Neuronal stem cell (in vitro differentiated cells): ENCODE measurements at regions not wholly inside any gene's neighbourhood (a gene's known extent, or its start where the extent isn't known, plus 50 kb on each side); places are given as distances from the start of the nearest gene placed in this dataset.

Experiments
- DNase-seq: peaks from one replicate; pipeline ENCODE4 v3.0.0-alpha.2; 2013; ENCODE audit warnings: low spot score
- H2AFZ ChIP-seq: one replicate; pipeline ENCODE4 v1.6.1; 2013; ENCODE audit warnings: mild to moderate bottlenecking, low read length, inconsistent platforms
- H2AK5ac ChIP-seq: 2 replicates; pipeline ENCODE4 v1.6.1; 2013; ENCODE audit warnings: low read depth, mild to moderate bottlenecking, inconsistent platforms, low read length, moderate library complexity, mixed read lengths
- H2BK120ac ChIP-seq: 2 replicates; pipeline ENCODE4 v1.6.1; 2013; ENCODE audit warnings: low read depth, mild to moderate bottlenecking, inconsistent platforms, low read length, moderate library complexity, mixed read lengths
- H2BK12ac ChIP-seq: one replicate; pipeline ENCODE4 v1.6.1; 2013; ENCODE audit warnings: low read length, inconsistent platforms
- H2BK15ac ChIP-seq: 2 replicates; pipeline ENCODE4 v1.6.1; 2013; ENCODE audit warnings: mild to moderate bottlenecking, low read length, inconsistent platforms, mixed read lengths
- H2BK5ac ChIP-seq: one replicate; pipeline ENCODE4 v1.6.1; 2013; ENCODE audit warnings: inconsistent platforms, mild to moderate bottlenecking, low read length, moderate library complexity
- H3K14ac ChIP-seq: one replicate; pipeline ENCODE4 v1.6.1; 2013; ENCODE audit warnings: low read length, inconsistent platforms
- H3K18ac ChIP-seq: 2 replicates; pipeline ENCODE4 v1.6.1; 2013; ENCODE audit warnings: low read length, inconsistent platforms
- H3K23ac ChIP-seq: 2 replicates; pipeline ENCODE4 v1.6.1; 2013; ENCODE audit warnings: low read depth, mild to moderate bottlenecking, mixed read lengths, low read length, inconsistent platforms; ENCODE audit not compliant: poor library complexity
- H3K27ac ChIP-seq: replicated peaks from 3 replicates; pipeline ENCODE4 v1.5.1; 2013; ENCODE audit warnings: low read length, inconsistent platforms
- H3K27me3 ChIP-seq, 3 experiments: 2 replicates each; pipeline ENCODE4 v1.6.1; 2013; ENCODE audit warnings: low read length in 3 of 3, mild to moderate bottlenecking in 2 of 3, inconsistent platforms in 1 of 3, low read depth in 1 of 3, mixed read lengths in 1 of 3, moderate library complexity in 1 of 3; ENCODE audit not compliant: control insufficient read depth in 3 of 3, insufficient read depth in 3 of 3
- H3K36me3 ChIP-seq, 2 donors: replicated peaks in 1 of 2; 2 replicates each; pipeline ENCODE4 v1.6.1; 2013; ENCODE audit warnings: low read length in 2 of 2; ENCODE audit not compliant: control insufficient read depth in 2 of 2, insufficient read depth in 2 of 2
- H3K4ac ChIP-seq: 2 replicates; pipeline ENCODE4 v1.6.1; 2013; ENCODE audit warnings: inconsistent platforms, mild to moderate bottlenecking, low read length, moderate library complexity
- H3K4me1 ChIP-seq, 2 donors: 1 replicate in 1 of 2; 2 replicates in 1 of 2; pipeline ENCODE4 v1.6.1; 2013; ENCODE audit warnings: low read length in 2 of 2, low read depth in 1 of 2; ENCODE audit not compliant: control insufficient read depth in 2 of 2, insufficient read depth in 1 of 2
- H3K4me2 ChIP-seq: one replicate; pipeline ENCODE4 v1.6.1; 2013; ENCODE audit warnings: mild to moderate bottlenecking, low read length, inconsistent platforms; ENCODE audit not compliant: insufficient read depth, poor library complexity, severe bottlenecking
- H3K4me3 ChIP-seq, 2 donors: 2 replicates each; pipeline ENCODE4 v1.5.1; 2013; ENCODE audit warnings: low read length in 2 of 2, mild to moderate bottlenecking in 2 of 2, inconsistent platforms in 1 of 2, moderate library complexity in 1 of 2
- H3K79me1 ChIP-seq: one replicate; pipeline ENCODE4 v1.6.1; 2013; ENCODE audit warnings: low read depth, mild to moderate bottlenecking, inconsistent platforms, low read length, moderate library complexity
- H3K9ac ChIP-seq: one replicate; pipeline ENCODE4 v1.6.1; 2013; ENCODE audit warnings: mild to moderate bottlenecking, low read depth, low read length, inconsistent platforms; ENCODE audit not compliant: poor library complexity
- H3K9me3 ChIP-seq, 2 donors: replicated peaks in 1 of 2; 2 replicates each; pipeline versions ENCODE3 to v1.6.1; 2013; ENCODE audit warnings: low read length in 2 of 2, mild to moderate bottlenecking in 2 of 2, inconsistent platforms in 1 of 2, low read depth in 1 of 2, mixed read lengths in 1 of 2, moderate library complexity in 1 of 2; ENCODE audit not compliant: control insufficient read depth in 2 of 2, insufficient read depth in 1 of 2
- H4K8ac ChIP-seq: one replicate; pipeline ENCODE4 v1.6.1; 2013; ENCODE audit warnings: low read depth, mild to moderate bottlenecking, inconsistent platforms, low read length, moderate library complexity
- H4K91ac ChIP-seq: one replicate; pipeline ENCODE4 v1.6.1; 2013; ENCODE audit warnings: low read length, low read depth, mild to moderate bottlenecking, inconsistent platforms; ENCODE audit not compliant: poor library complexity
- WGBS, 2 donors: extraction: QIAGEN DNeasy Blood & Tissue Kit; methylation state at CpG; one replicate each; pipeline ENCODE4 v1.1.7; 2013; ENCODE audit warnings: missing lambda C conversion rate in 2 of 2, mixed read lengths in 1 of 2; ENCODE audit not compliant: insufficient read length in 2 of 2, insufficient replicate concordance in 1 of 2; ENCODE audit errors: extremely low coverage in 2 of 2; 5-methylcytosine and 5-hydroxymethylcytosine counted together

DNA sequence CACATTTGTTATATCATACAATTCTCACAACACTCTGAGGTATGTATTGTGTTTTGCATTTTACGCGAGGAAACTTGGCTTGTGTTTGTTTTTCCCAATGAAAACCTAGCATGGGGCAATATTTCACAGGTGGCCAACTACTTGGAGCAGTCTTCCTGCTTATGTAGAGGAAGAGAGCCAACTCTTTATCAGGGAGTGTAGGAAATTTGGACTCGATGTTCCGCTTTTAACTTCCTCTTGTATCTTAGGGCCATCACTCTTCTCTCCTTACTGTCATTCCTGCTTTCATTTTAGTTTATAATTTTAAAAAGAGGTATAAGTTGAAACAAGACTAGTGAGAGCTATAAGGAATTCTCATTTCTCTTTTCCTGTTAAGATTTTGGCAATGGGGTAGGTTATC lies 107.7 kb upstream of the RPS6KA3 start:
- no peak overlapping the region for H3K4ac ChIP-seq
- no peak overlapping the region for H4K91ac ChIP-seq
- no peak overlapping the region for H3K18ac ChIP-seq
- H3K79me1 ChIP-seq = no peaks in the 10 kb centered on the region
- no CpG with 5 or more reads among the region's 4 CpGs for WGBS, 2 donors
- no peaks in the 10 kb centered on the region for H3K36me3 ChIP-seq
- no peak overlapping the region for H3K14ac ChIP-seq
- H2AK5ac ChIP-seq = no peak overlapping the region
- no peak overlapping the region for H3K4me3 ChIP-seq
- DNase-seq = no peak
- H3K4me2 ChIP-seq = no peak overlapping the region
- H3K27me3 ChIP-seq = peaks cover 0 to 12% (median 0%) of the 10 kb centered on the region in 3 experiments
- H2AFZ ChIP-seq = no peak overlapping the region
- no peak overlapping the region for H3K9ac ChIP-seq
- H2BK15ac ChIP-seq = no peak overlapping the region
- no peak overlapping the region for H2BK12ac ChIP-seq
- no peak overlapping the region for H4K8ac ChIP-seq
- no peaks in the 10 kb centered on the region for H3K4me1 ChIP-seq
- H2BK120ac ChIP-seq = no peak overlapping the region
- H3K27ac ChIP-seq = no peak overlapping the region
- H3K9me3 ChIP-seq = no peaks in the 10 kb centered on the region
- no peak overlapping the region for H3K23ac ChIP-seq
- H2BK5ac ChIP-seq = no peak overlapping the region

DNA sequence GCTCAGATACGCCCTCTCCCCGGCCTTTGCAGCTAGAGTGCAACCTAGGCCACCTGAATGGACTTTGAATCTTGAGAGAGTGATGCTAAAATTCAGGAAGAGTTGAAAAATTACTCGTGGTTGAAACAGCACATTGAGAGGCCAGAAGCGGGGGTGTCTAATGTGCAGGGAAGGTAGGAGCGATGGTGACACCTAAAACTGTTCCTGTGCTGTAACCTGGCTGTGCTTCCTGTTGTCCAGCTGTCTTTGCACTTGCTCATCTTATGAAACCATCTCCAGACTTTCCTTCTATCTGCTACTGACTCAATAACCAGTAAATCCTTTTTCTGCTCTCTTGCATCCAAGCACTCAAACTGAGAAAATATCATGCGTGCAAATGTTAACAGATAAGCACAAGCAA lies 106.4 kb upstream of the RPS6KA3 start:
- Histone ChIP-seq H3K27ac (no peak overlapping the region), H3K4me1 (no peaks in the 10 kb centered on the region), H3K4ac (no peak overlapping the region), H3K27me3 (peaks cover 0 to 12% (median 0%) of the 10 kb centered on the region in 3 experiments), H4K8ac (no peak overlapping the region), H2AK5ac (no peak overlapping the region), H3K4me3 (no peak overlapping the region), H3K9ac (no peak overlapping the region), H4K91ac (no peak overlapping the region), H2BK120ac (no peak overlapping the region), H3K79me1 (no peaks in the 10 kb centered on the region), H3K23ac (no peak overlapping the region), H2BK15ac (no peak overlapping the region), H2AFZ (no peak overlapping the region), H2BK12ac (no peak overlapping the region), H3K4me2 (no peak overlapping the region), H2BK5ac (no peak overlapping the region), H3K9me3 (no peaks in the 10 kb centered on the region), H3K36me3 (no peaks in the 10 kb centered on the region), H3K18ac (no peak overlapping the region), H3K14ac (no peak overlapping the region)
- WGBS, 2 donors = no CpG with 5 or more reads among the region's 6 CpGs
- DNase-seq = no peak

DNA sequence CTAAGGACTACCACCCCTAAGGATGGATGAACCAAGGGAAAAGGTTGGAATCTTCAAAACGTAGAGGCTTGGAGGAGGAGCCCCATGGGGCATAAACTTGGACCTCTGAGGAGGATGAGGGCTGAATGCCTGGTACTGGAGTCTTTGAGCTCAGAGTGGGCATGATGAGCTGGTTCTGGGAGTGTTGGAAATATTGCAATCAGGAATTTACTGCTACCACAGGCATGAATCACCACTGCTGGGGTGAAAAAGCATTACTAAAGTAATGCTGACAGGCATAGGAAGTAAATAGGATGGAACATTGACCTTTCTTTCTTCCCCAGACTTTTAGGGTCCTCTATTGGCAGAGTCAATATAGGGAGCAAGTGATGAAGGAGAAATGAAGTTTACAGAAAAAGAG lies 105.8 kb upstream of the RPS6KA3 start:
- Histone ChIP-seq H4K91ac (no peak overlapping the region), H2BK15ac (no peak overlapping the region), H2BK120ac (no peak overlapping the region), H3K36me3 (no peaks in the 10 kb centered on the region), H3K27me3 (peaks cover 0 to 12% (median 0%) of the 10 kb centered on the region in 3 experiments), H3K18ac (no peak overlapping the region), H2BK12ac (no peak overlapping the region), H3K27ac (no peak overlapping the region), H2AFZ (no peak overlapping the region), H2BK5ac (no peak overlapping the region), H3K4ac (no peak overlapping the region), H2AK5ac (no peak overlapping the region), H4K8ac (no peak overlapping the region), H3K9ac (no peak overlapping the region), H3K14ac (no peak overlapping the region), H3K4me3 (no peak overlapping the region), H3K4me2 (no peak overlapping the region), H3K9me3 (no peaks in the 10 kb centered on the region), H3K23ac (no peak overlapping the region), H3K4me1 (no peaks in the 10 kb centered on the region), H3K79me1 (no peaks in the 10 kb centered on the region)
- no CpG with 5 or more reads among the region's 1 CpG for WGBS, 2 donors
- no peak for DNase-seq

DNA sequence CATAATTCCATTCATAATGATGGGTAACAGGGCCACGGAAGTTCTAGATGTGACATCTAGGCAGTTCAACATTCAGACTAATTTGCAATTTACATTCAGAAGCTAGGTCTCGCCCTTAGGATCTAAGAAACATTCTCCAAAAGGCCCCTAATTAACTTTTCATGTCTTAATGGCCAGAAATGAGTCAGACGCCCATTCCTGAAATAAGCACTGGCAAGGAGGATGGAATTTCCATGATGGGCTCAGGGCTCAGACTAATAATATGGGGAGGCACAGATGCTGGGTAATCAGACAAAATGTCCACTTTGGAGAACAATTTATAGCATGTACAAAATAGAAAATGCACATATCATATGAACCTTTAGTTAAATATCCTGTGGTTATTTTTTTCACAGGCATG lies 102.8 kb upstream of the RPS6KA3 start:
- H3K9me3 ChIP-seq = no peaks in the 10 kb centered on the region
- H2BK12ac ChIP-seq = no peak overlapping the region
- no peak overlapping the region for H3K9ac ChIP-seq
- no peak for DNase-seq
- no peak overlapping the region for H2BK15ac ChIP-seq
- H3K23ac ChIP-seq = no peak overlapping the region
- H3K27ac ChIP-seq = no peak overlapping the region
- no peaks in the 10 kb centered on the region for H3K4me1 ChIP-seq
- no peak overlapping the region for H3K4ac ChIP-seq
- H4K8ac ChIP-seq = no peak overlapping the region
- no CpG with 5 or more reads among the region's 3 CpGs for WGBS, 2 donors
- no peak overlapping the region for H3K4me3 ChIP-seq
- no peaks in the 10 kb centered on the region for H3K36me3 ChIP-seq
- H2AK5ac ChIP-seq = no peak overlapping the region
- H3K18ac ChIP-seq = no peak overlapping the region
- H3K14ac ChIP-seq = no peak overlapping the region
- H2BK120ac ChIP-seq = no peak overlapping the region
- no peaks in the 10 kb centered on the region for H3K79me1 ChIP-seq
- H2BK5ac ChIP-seq = no peak overlapping the region
- H2AFZ ChIP-seq = no peak overlapping the region
- H3K4me2 ChIP-seq = no peak overlapping the region
- H3K27me3 ChIP-seq = peaks cover 0 to 7% (median 0%) of the 10 kb centered on the region in 3 experiments
- no peak overlapping the region for H4K91ac ChIP-seq
